Endothelial cell of umbilical vein (primary cell): ENCODE measurements at regions not wholly inside any gene's neighbourhood (a gene's known extent, or its start where the extent isn't known, plus 50 kb on each side); places are given as distances from the start of the nearest gene placed in this dataset.

Experiments
- BruUV-seq: library from RNA; stranded (reverse); fragments of 400-500 nt; replicated peaks from 2 replicates; lab custom pipeline; 2021; lab: Mats Ljungman, UMichigan
- CTCF ChIA-PET: fragments of 300-600, 350-600 bp; sonication (Branson Sonifier 250); formaldehyde crosslinking; loops from one replicate; lab custom pipeline; 2021; ENCODE audit warnings: antibody characterized with exemption, inconsistent platforms; lab: Charles Lee
- POLR2A ChIA-PET: fragments of 300-600, 350-600 bp; sonication (Branson Sonifier 250); formaldehyde crosslinking; loops from one replicate; lab custom pipeline; 2021; ENCODE audit warnings: antibody characterized with exemption, inconsistent platforms; lab: Charles Lee
- DNase-seq: peaks from one replicate; pipeline ENCODE4 v3.0.0-alpha.2; 2011; ENCODE audit warnings: low read depth, low spot score
- FAIRE-seq: peaks from 2 replicates; lab custom pipeline; 2011; peaks lifted over from hg19 to GRCh38; lab: Jason Lieb, UNC
- H2AFZ ChIP-seq: 2 replicates; pipeline ENCODE4 v1.6.0; 2012; ENCODE audit warnings: low read depth, low read length, control low read depth, inconsistent platforms
- H3K27ac ChIP-seq: 2 replicates; pipeline ENCODE4 v1.5.1; 2011; ENCODE audit warnings: low read depth, mild to moderate bottlenecking, control low read depth, low read length, moderate library complexity; ENCODE audit not compliant: insufficient read depth
- H3K27me3 ChIP-seq, 2 experiments: 2 replicates each; pipeline versions ENCODE4 v1.6.0 to v1.6.1; 2011; ENCODE audit warnings: low read length in 2 of 2, mixed read lengths in 1 of 2; ENCODE audit not compliant: control insufficient read depth in 2 of 2, insufficient read depth in 2 of 2
- H3K36me3 ChIP-seq, 2 experiments: 2 replicates in 1 of 2; 3 replicates in 1 of 2; pipeline ENCODE4 v1.5.1; 2011; ENCODE audit warnings: low read length in 2 of 2, mild to moderate bottlenecking in 1 of 2, moderate library complexity in 1 of 2; ENCODE audit not compliant: control insufficient read depth in 2 of 2, insufficient read depth in 2 of 2; ENCODE audit errors: extremely low read depth in 1 of 2
- H3K4me1 ChIP-seq: 3 replicates; pipeline ENCODE4 v1.5.1; 2011; ENCODE audit warnings: mild to moderate bottlenecking, low read length; ENCODE audit not compliant: control insufficient read depth, insufficient read depth; ENCODE audit errors: extremely low read depth
- H3K4me2 ChIP-seq: 2 replicates; pipeline ENCODE4 v1.6.1; 2011; ENCODE audit warnings: low read length, control low read depth, mixed read lengths; ENCODE audit not compliant: insufficient read depth
- H3K4me3 ChIP-seq, 3 experiments: fragments of 200-600 bp in 1 of 3; sonication (generic), shearing (Covaris generic) in 1 of 3; replicated peaks in 1 of 3; 2 replicates each; pipeline ENCODE4 v1.5.1; 2011 to 2016; ENCODE audit warnings: control low read depth in 3 of 3, low read length in 3 of 3, mild to moderate bottlenecking in 2 of 3, inconsistent platforms in 1 of 3, low read depth in 1 of 3, moderate library complexity in 1 of 3; ENCODE audit not compliant: insufficient read depth in 1 of 3
- H3K79me2 ChIP-seq: 2 replicates; pipeline ENCODE4 v1.6.0; 2012; ENCODE audit warnings: low read length, inconsistent platforms; ENCODE audit not compliant: control insufficient read depth, insufficient read depth
- H3K9ac ChIP-seq: replicated peaks from 2 replicates; pipeline ENCODE3; 2011; ENCODE audit warnings: low read length, control low read depth; ENCODE audit not compliant: insufficient read depth; ENCODE audit errors: extremely low read depth
- H3K9me1 ChIP-seq: replicated peaks from 3 replicates; pipeline ENCODE4 v1.6.0; 2011; ENCODE audit warnings: mild to moderate bottlenecking, low read length; ENCODE audit not compliant: control insufficient read depth, insufficient read depth; ENCODE audit errors: extremely low read depth
- H3K9me3 ChIP-seq: replicated peaks from 2 replicates; pipeline ENCODE4 v1.5.1; 2012; ENCODE audit warnings: low read length, inconsistent platforms; ENCODE audit not compliant: control insufficient read depth, insufficient read depth
- H4K20me1 ChIP-seq: replicated peaks from 2 replicates; pipeline ENCODE3; 2011; ENCODE audit warnings: mild to moderate bottlenecking, low read length; ENCODE audit not compliant: control insufficient read depth, insufficient read depth; ENCODE audit errors: extremely low read depth
- EZH2 ChIP-seq: IDR thresholded peaks from 2 replicates; pipeline ENCODE4 v1.6.1; 2012; ENCODE audit warnings: borderline replicate concordance, low read depth, mild to moderate bottlenecking, moderate library complexity, low read length, inconsistent platforms; ENCODE audit not compliant: severe bottlenecking
- FOS ChIP-seq: IDR thresholded peaks from 2 replicates; pipeline ENCODE4 v1.6.1; 2011; ENCODE audit warnings: mild to moderate bottlenecking, low read length, moderate library complexity, borderline replicate concordance; ENCODE audit not compliant: insufficient read depth
- GATA2 ChIP-seq: IDR thresholded peaks from 2 replicates; pipeline ENCODE4 v1.7.0; 2011; ENCODE audit warnings: low read depth, mild to moderate bottlenecking, moderate library complexity, mixed read lengths, low read length; ENCODE audit not compliant: insufficient read length, insufficient read depth
- JUN ChIP-seq: IDR thresholded peaks from 2 replicates; pipeline ENCODE4 v1.6.1; 2011; ENCODE audit warnings: borderline replicate concordance, low read depth; ENCODE audit not compliant: insufficient read length, insufficient read depth
- MYC ChIP-seq: IDR thresholded peaks from one replicate; pipeline ENCODE4 v1.6.1; 2011; ENCODE audit warnings: mild to moderate bottlenecking, low read depth, low read length
- POLR2A ChIP-seq: IDR thresholded peaks from 2 replicates; pipeline ENCODE4 v1.6.1; 2012; ENCODE audit warnings: low read depth, mild to moderate bottlenecking, control low read depth, low read length
- POLR2AphosphoS5 ChIP-seq: IDR thresholded peaks from 2 replicates; pipeline ENCODE4 v1.6.1; 2012; ENCODE audit warnings: low read depth, mild to moderate bottlenecking, control low read depth, low read length, moderate library complexity; ENCODE audit not compliant: insufficient read depth
- dilution Hi-C: fragments of 300-500 bp; cut with MboI; formaldehyde crosslinking; loops from one replicate; pipeline ENCODE4 v1.15.0; 2019; ENCODE audit warnings: low sequenced_read_pairs; ENCODE audit not compliant: extremely low pct_ligation_motif_present
- intact Hi-C: fragments of 100-400 bp; cut with micrococcal nuclease; formaldehyde crosslinking; loops from one replicate; pipeline ENCODE4 v1.10.0; 2022
- TF ChIP-seq, protein P1 (sequence below), 2 donors: IDR thresholded peaks; 1 replicate in 1 of 2; 2 replicates in 1 of 2; pipeline ENCODE4 v1.5.1; 2011; ENCODE audit warnings: low read length in 2 of 2, mild to moderate bottlenecking in 2 of 2, moderate library complexity in 2 of 2, control low read depth in 1 of 2, inconsistent platforms in 1 of 2, low read depth in 1 of 2; ENCODE audit not compliant: insufficient read depth in 1 of 2; ENCODE audit errors: extremely low read depth in 1 of 2
- TF ChIP-seq, protein P2 (sequence below): IDR thresholded peaks from 2 replicates; pipeline ENCODE4 v1.6.1; 2011; ENCODE audit not compliant: insufficient read depth, insufficient read length

DNA sequence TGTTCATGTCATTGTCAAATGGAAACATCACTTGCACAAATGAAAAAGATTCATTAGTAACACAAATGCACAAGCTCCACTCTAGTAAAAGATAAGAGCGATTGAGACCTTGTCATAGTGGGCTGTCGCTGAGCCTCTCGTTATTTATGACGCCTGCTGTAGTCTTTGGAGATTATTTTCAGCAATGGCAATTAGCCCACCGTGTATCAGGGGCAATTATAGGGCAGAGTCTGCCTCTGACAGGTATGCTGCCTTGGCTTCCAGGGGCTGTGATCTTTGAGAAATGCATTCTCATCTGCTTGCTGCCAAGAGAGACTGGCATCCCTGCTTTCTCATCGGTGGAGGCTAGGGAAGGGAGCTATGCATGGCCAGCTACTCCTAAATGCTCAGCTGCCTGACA lies 426.8 kb upstream of the CLINT1 start:
- H3K9me3 ChIP-seq: no peaks in the 10 kb centered on the region
- no peaks in the 10 kb centered on the region for H3K27me3 ChIP-seq
- no TSS peak for BruUV-seq
- no peak overlapping the region for H3K4me3 ChIP-seq
- no peak overlapping the region for H2AFZ ChIP-seq
- no peaks in the 10 kb centered on the region for H4K20me1 ChIP-seq
- intact Hi-C loops: no loop called here
- no peak overlapping the region for H3K4me2 ChIP-seq
- H3K9ac ChIP-seq: no peak overlapping the region
- no peak overlapping the region for H3K27ac ChIP-seq
- dilution Hi-C loops: no loop called here
- H3K36me3 ChIP-seq: no peaks in the 10 kb centered on the region
- ChIA-PET CTCF (interaction anchor here (0.6 kb wide), 1 partner anchor 194 kb away, joined by 3 read pairs; no protein-coding TSS in a partner anchor), POLR2A (no interaction called here)
- TF ChIP-seq FOS (no peak), JUN (no peak), GATA2 (no peak), MYC (no peak), EZH2 (no peak), POLR2A (no peak), POLR2AphosphoS5 (no peak)
- TF ChIP-seq, protein P1, sequence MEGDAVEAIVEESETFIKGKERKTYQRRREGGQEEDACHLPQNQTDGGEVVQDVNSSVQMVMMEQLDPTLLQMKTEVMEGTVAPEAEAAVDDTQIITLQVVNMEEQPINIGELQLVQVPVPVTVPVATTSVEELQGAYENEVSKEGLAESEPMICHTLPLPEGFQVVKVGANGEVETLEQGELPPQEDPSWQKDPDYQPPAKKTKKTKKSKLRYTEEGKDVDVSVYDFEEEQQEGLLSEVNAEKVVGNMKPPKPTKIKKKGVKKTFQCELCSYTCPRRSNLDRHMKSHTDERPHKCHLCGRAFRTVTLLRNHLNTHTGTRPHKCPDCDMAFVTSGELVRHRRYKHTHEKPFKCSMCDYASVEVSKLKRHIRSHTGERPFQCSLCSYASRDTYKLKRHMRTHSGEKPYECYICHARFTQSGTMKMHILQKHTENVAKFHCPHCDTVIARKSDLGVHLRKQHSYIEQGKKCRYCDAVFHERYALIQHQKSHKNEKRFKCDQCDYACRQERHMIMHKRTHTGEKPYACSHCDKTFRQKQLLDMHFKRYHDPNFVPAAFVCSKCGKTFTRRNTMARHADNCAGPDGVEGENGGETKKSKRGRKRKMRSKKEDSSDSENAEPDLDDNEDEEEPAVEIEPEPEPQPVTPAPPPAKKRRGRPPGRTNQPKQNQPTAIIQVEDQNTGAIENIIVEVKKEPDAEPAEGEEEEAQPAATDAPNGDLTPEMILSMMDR (IDR thresholded peaks at IDR 0.05; ENCODE audit: extremely low read depth in 1 of 2, insufficient read depth in 1 of 2, low read depth in 1 of 2, low read length in 2 of 2): no peak
- TF ChIP-seq, protein P2, sequence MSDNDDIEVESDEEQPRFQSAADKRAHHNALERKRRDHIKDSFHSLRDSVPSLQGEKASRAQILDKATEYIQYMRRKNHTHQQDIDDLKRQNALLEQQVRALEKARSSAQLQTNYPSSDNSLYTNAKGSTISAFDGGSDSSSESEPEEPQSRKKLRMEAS: no peak
- H3K79me2 ChIP-seq: no peaks in the 10 kb centered on the region
- DNase-seq (no peak), FAIRE-seq (no peak)
- no peaks in the 10 kb centered on the region for H3K9me1 ChIP-seq
- no peaks in the 10 kb centered on the region for H3K4me1 ChIP-seq
